ENCODE measurements at regions not wholly inside any gene's neighbourhood (a gene's known extent, or its start where the extent isn't known, plus 50 kb on each side); places are given as distances from the start of the nearest gene placed in this dataset.
"Not testable (repeated sequence)": the region's sequence is repeated elsewhere in the genome, so short reads cannot be mapped to it uniquely, and the experiment has no call there.

DNA sequence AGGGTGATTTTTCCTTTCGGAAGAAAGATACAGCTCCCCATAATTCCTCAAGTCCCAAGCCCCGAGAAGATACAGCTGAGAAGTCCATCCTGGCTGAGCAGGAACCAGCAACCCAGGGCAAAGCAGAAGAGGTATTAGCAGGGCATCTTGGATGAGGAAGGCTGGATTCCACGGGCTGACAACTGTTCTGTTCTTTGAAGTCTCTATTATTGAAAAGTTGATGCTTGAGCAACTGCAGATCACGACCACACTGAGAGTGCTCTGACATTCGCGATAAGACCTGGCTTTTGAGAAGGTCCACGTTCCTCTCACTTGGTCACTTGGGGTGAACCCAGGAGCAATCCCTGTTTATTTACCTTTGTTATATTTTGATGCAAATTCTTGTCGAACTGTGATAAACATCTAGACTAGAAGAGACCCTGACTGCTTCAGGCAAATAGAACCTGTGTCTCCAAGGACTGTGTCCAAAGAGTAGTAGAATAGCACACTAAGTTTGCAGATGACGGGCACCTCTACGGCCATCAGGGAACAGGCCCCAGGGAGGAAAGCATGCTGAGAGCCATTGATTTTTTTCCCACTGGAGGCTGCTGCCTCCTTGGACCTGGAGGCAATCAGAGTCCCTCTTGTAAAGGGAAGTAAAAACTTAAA is 133.1 kb downstream of the ARL4C start:
- Mint-ChIP-seq H3K9me3 (peaks cover 0 to 14% (median 3%) of the 10 kb centered on the region in 7 donors), H3K4me1 (peaks cover 13% of the 10 kb centered on the region), H3K4me3 (no peak overlapping the region), H3K36me3 (no peaks in the 10 kb centered on the region), H3K27me3 (ENCODE audit: low read depth in 3 of 3) (peaks cover 12 to 23% (median 13%) of the 10 kb centered on the region in 3 donors), H3K27ac (no peak overlapping the region)
- WGBS (ENCODE audit: insufficient coverage): 60% methylated on average over 7 of the region's 10 CpGs
- H3K36me3 ChIP-seq (replicated peaks in 1 of 2; ENCODE audit: control insufficient read depth in 1 of 2, insufficient read depth in 2 of 2, low read length in 2 of 2): no peaks in the 10 kb centered on the region
- no peak overlapping the region for H3K27ac ChIP-seq (ENCODE audit: low read depth in 1 of 2, low read length in 2 of 2)
- H3K9ac ChIP-seq (ENCODE audit: insufficient read depth, low read length, poor library complexity, severe bottlenecking): no peak overlapping the region
- TF ChIP-seq, protein P1, sequence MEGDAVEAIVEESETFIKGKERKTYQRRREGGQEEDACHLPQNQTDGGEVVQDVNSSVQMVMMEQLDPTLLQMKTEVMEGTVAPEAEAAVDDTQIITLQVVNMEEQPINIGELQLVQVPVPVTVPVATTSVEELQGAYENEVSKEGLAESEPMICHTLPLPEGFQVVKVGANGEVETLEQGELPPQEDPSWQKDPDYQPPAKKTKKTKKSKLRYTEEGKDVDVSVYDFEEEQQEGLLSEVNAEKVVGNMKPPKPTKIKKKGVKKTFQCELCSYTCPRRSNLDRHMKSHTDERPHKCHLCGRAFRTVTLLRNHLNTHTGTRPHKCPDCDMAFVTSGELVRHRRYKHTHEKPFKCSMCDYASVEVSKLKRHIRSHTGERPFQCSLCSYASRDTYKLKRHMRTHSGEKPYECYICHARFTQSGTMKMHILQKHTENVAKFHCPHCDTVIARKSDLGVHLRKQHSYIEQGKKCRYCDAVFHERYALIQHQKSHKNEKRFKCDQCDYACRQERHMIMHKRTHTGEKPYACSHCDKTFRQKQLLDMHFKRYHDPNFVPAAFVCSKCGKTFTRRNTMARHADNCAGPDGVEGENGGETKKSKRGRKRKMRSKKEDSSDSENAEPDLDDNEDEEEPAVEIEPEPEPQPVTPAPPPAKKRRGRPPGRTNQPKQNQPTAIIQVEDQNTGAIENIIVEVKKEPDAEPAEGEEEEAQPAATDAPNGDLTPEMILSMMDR (IDR thresholded peaks at IDR 0.05): no peak
- peaks cover 2 to 9% of the 10 kb centered on the region in 2 donors for H3K27me3 ChIP-seq (ENCODE audit: control insufficient read depth in 2 of 2, insufficient read depth in 2 of 2, low read length in 2 of 2)
- intact Hi-C loops (cut with micrococcal nuclease): no loop called here
- no peaks in the 10 kb centered on the region for H3K79me2 ChIP-seq (ENCODE audit: insufficient read depth, low read length)
- no peaks in the 10 kb centered on the region for H3K9me3 ChIP-seq (replicated peaks in 1 of 2; ENCODE audit: control insufficient read depth in 1 of 2, insufficient read depth in 1 of 2, low read length in 2 of 2)
- H4K20me1 ChIP-seq (ENCODE audit: insufficient read depth, low read length): no peaks in the 10 kb centered on the region
- no peak overlapping the region for H3K4me3 ChIP-seq (replicated peaks in 1 of 3; ENCODE audit: low read depth in 2 of 3, low read length in 3 of 3)
- H2AFZ ChIP-seq (ENCODE audit: insufficient read depth, low read depth, low read length, poor library complexity, severe bottlenecking): no peak overlapping the region
- H3K4me1 ChIP-seq (ENCODE audit: control insufficient read depth in 1 of 2, insufficient read depth in 2 of 2, low read length in 2 of 2): peaks cover 0 to 5% of the 10 kb centered on the region in 2 donors
- DNase-seq: no peak
- H3K4me2 ChIP-seq (replicated peaks; ENCODE audit: extremely low read depth, low read length, poor library complexity, severe bottlenecking): no peak overlapping the region

DNA sequence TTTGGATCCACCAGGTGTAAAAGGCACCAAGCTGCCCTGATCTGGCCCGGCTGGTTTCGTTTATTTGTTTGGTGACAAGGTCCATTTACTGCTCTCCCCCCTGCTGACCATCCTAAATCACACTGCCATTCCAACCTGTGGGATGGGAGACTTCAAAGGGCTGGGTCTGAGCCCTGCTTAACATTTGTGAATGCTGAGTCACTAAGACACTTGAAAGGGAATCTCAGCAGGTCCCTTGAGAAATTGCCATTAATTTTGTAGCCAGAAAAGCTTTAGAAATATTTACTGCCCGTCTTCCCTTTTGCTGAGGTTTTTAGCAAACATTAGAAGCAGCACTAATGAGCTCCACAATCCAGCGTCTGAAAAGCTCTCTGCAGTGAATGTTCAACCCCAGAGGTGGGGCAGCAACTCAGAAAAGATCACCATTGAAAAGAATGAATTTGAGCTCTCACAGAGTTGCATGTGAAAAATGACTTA is 133.8 kb downstream of the ARL4C start:
- intact Hi-C loops (cut with micrococcal nuclease): no loop called here
- peaks cover 6% of the 10 kb centered on the region for H3K4me1 Mint-ChIP-seq
- no peaks in the 10 kb centered on the region for H3K9me3 ChIP-seq (replicated peaks in 1 of 2; ENCODE audit: control insufficient read depth in 1 of 2, insufficient read depth in 1 of 2, low read length in 2 of 2)
- no peak overlapping the region for H3K9ac ChIP-seq (ENCODE audit: insufficient read depth, low read length, poor library complexity, severe bottlenecking)
- no peak overlapping the region for H2AFZ ChIP-seq (ENCODE audit: insufficient read depth, low read depth, low read length, poor library complexity, severe bottlenecking)
- no peaks in the 10 kb centered on the region for H3K36me3 ChIP-seq (replicated peaks in 1 of 2; ENCODE audit: control insufficient read depth in 1 of 2, insufficient read depth in 2 of 2, low read length in 2 of 2)
- DNase-seq: no peak
- H3K9me3 Mint-ChIP-seq: peaks cover 0 to 14% (median 3%) of the 10 kb centered on the region in 7 donors
- H3K27ac ChIP-seq (ENCODE audit: low read depth in 1 of 2, low read length in 2 of 2): no peak overlapping the region
- no peak overlapping the region for H3K27ac Mint-ChIP-seq
- no peaks in the 10 kb centered on the region for H4K20me1 ChIP-seq (ENCODE audit: insufficient read depth, low read length)
- H3K4me2 ChIP-seq (replicated peaks; ENCODE audit: extremely low read depth, low read length, poor library complexity, severe bottlenecking): no peak overlapping the region
- WGBS (ENCODE audit: insufficient coverage): 25% methylated on average over 1 of the region's 4 CpGs
- H3K36me3 Mint-ChIP-seq: no peaks in the 10 kb centered on the region
- H3K79me2 ChIP-seq (ENCODE audit: insufficient read depth, low read length): no peaks in the 10 kb centered on the region
- TF ChIP-seq, protein P1 (IDR thresholded peaks at IDR 0.05): no peak
- H3K4me3 ChIP-seq (replicated peaks in 1 of 3; ENCODE audit: low read depth in 2 of 3, low read length in 3 of 3): no peak overlapping the region
- H3K4me1 ChIP-seq (ENCODE audit: control insufficient read depth in 1 of 2, insufficient read depth in 2 of 2, low read length in 2 of 2): no peaks in the 10 kb centered on the region
- H3K27me3 Mint-ChIP-seq (ENCODE audit: low read depth in 3 of 3): peaks cover 12 to 23% (median 14%) of the 10 kb centered on the region in 3 donors
- H3K4me3 Mint-ChIP-seq: peak overlapping the region in 1 of 2 donors; percentile 72
- peaks cover 2 to 9% of the 10 kb centered on the region in 2 donors for H3K27me3 ChIP-seq (ENCODE audit: control insufficient read depth in 2 of 2, insufficient read depth in 2 of 2, low read length in 2 of 2)

DNA sequence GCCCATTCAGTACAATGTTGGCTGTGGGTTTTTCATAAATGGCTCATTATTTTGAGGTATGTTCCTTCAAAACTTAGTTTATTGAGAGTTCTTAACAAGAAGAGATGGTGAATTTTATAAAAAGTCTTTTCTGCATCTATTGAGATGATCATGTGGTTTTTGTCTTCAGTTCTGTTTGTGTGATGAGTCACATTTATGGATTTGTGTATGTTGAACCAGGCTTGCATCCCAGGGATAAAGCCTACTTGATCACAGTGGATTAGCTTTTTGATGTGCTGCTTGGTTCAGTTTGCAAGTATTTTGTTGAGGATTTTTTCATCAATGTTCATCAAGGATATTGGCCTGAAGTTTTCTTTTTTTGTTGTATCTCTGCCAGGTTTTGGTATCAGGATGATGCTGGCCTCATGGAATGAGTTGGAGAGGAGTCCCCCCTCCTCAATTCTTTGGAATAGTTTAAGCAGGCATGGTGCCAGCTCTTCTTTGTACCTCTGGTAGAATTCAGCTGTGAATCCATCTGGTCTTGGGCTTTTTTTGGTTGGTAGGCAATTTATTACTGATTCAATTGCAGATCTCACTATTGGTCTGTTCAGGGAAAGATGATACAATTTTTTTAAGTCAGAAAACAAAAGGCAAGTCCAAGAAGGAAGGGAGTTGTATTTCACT is 136.4 kb downstream of the ARL4C start:
- H4K20me1 ChIP-seq (ENCODE audit: insufficient read depth, low read length); H2AFZ ChIP-seq (ENCODE audit: insufficient read depth, low read depth, low read length, poor library complexity, severe bottlenecking); H3K4me3 Mint-ChIP-seq; H3K9me3 ChIP-seq (replicated peaks in 1 of 2; ENCODE audit: control insufficient read depth in 1 of 2, insufficient read depth in 1 of 2, low read length in 2 of 2); H3K27ac Mint-ChIP-seq; H3K4me2 ChIP-seq (replicated peaks; ENCODE audit: extremely low read depth, low read length, poor library complexity, severe bottlenecking); H3K4me3 ChIP-seq (replicated peaks in 1 of 3; ENCODE audit: low read depth in 2 of 3, low read length in 3 of 3); H3K4me1 ChIP-seq (ENCODE audit: control insufficient read depth in 1 of 2, insufficient read depth in 2 of 2, low read length in 2 of 2); intact Hi-C loops (cut with micrococcal nuclease); DNase-seq; H3K79me2 ChIP-seq (ENCODE audit: insufficient read depth, low read length); H3K9ac ChIP-seq (ENCODE audit: insufficient read depth, low read length, poor library complexity, severe bottlenecking); H3K36me3 ChIP-seq (replicated peaks in 1 of 2; ENCODE audit: control insufficient read depth in 1 of 2, insufficient read depth in 2 of 2, low read length in 2 of 2); H3K27ac ChIP-seq (ENCODE audit: low read depth in 1 of 2, low read length in 2 of 2); H3K4me1 Mint-ChIP-seq; H3K27me3 ChIP-seq (ENCODE audit: control insufficient read depth in 2 of 2, insufficient read depth in 2 of 2, low read length in 2 of 2); H3K36me3 Mint-ChIP-seq: not testable (repeated sequence)
- H3K27me3 Mint-ChIP-seq (ENCODE audit: low read depth in 3 of 3): peaks cover 13 to 28% (median 21%) of the 10 kb centered on the region in 3 donors
- H3K9me3 Mint-ChIP-seq: peaks cover 0 to 14% (median 3%) of the 10 kb centered on the region in 7 donors
